ENCODE measurements at regions not wholly inside any gene's neighbourhood (a gene's known extent, or its start where the extent isn't known, plus 50 kb on each side); places are given as distances from the start of the nearest gene placed in this dataset.

- Histone ChIP-seq H3K27ac (no peak overlapping the region), H3K4me3 (no peak overlapping the region)
Observed at GRCh38 chr9:73613092-73613701, 461.5 kb downstream of the ANXA1 start.

- Histone ChIP-seq H3K4me3 (no peak overlapping the region), H3K27ac (no peak overlapping the region)
Observed at GRCh38 chr9:73615557-73615956, 463.9 kb downstream of the ANXA1 start.

- H3K27ac ChIP-seq = no peak overlapping the region
- H3K4me3 ChIP-seq = no peak overlapping the region
Observed at GRCh38 chr9:73617586-73617985, 465.9 kb downstream of the ANXA1 start.

GRCh38 chr9:73640971-73641370 lies 489.3 kb downstream of the ANXA1 start:
- no peak overlapping the region for H3K27ac ChIP-seq
- H3K4me3 ChIP-seq = no peak overlapping the region

DNA sequence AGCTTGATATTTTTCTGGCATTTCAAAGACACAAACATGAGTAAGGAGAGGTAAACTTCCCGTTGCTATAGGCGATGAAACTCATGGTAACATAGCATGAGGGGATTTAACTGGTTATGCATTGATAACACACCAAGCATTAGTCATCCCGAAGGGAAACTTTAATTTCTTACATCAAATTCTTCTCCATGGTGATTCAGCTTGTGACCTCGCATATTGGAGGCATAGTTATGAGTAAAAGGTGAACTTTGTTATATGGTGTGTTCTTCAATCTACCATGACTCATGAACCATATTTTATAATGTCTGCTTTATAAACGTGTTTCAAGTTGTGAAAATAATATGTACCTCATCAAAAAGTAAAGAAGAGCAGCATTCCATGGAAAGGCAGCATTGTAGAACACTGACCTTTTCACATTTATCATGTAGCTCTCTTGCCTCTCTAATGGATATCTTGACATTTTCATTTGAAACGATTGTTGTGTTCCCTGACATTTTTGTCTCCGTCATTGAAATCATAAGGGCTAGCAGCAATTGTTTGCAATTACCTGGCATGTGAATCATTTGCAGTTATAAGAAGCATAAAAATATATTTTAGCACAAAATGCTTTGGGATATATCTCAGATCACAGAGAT lies 491.8 kb downstream of the ANXA1 start:
- no peak overlapping the region for H3K27ac ChIP-seq
- H3K4me3 ChIP-seq = no peak overlapping the region

DNA sequence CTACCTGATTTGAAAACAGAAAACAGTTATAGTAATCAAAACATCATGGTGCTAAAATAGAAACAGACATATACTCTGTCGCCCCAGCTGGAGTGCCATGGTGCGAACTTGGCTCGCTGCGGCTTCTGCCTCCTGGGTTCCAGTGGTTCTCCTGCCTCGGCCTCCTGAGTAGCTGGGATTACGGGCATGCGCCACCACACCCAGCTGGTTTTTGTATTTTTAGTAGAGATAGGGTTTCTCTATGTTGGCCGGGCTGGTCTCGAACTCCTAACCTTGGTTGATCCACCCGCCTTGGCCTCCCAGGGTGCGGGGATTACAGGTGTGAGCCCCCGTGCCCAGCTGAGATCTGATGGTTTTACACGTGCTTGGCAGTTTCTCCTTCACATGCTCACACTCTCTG lies 495.9 kb downstream of the ANXA1 start:
- H3K27ac ChIP-seq = no peak overlapping the region
- H3K4me3 ChIP-seq = no peak overlapping the region

DNA sequence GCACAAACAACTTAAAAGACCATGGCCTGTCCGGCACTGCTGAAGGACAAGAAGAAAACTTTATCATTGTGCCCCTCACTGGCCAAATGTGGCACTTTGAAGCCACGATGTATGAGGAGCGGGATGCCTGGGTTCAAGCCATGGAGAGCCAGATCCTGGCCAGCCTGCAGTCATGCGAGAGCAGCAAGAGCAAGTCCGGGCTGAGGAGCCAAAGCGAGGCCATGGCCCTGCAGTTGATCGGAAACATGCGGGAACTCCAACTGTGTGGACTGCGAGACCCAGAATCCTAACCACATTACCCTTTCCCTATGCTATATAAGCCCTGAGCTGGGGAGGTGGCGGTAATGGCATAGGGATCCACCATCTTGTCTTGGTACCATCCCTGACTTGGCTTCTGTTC lies 497.9 kb downstream of the ANXA1 start:
- Histone ChIP-seq H3K4me3 (no peak overlapping the region), H3K27ac (no peak overlapping the region)

- Histone ChIP-seq H3K27ac (no peak overlapping the region), H3K4me3 (no peak overlapping the region)
Observed at GRCh38 chr9:73655363-73655762, 503.7 kb downstream of the ANXA1 start.

DNA sequence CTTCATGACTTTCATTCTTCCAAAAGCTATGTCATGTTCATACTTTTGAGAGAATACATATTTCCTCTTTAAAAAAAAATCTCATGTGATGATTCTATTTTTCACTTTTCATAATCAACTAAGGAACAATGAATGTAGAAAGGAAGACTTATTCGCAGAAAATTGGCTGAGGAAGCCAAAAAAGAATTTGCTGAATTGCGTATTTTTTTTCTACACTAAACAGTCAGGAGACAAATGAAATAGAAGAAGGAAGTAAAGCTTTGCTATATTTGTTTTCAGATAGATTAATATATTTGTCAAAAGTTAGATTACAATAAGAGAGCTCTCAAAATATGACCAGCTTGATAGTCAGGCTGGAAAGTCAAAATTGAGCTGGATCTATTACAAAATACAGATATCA lies 504.2 kb downstream of the ANXA1 start:
- no peak overlapping the region for H3K27ac ChIP-seq
- H3K4me3 ChIP-seq = no peak overlapping the region

DNA sequence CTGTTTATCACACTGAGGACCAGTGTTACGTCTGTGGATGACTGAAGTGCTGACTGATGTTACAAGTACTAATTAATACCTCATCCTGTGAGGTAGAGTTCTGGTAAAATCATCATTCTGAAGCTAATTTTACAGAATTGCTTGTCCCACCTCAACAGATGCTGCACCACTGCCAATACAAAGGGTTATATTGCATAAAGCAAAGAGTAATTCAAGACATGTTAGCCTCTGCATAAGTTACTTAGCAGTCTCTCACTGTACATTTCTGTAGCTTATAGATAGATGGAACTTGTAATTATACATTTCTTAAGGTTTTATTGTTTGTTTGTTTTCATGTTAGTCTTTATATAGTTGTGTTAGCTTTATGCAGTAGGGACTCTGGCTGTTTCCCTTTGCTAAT lies 513.6 kb downstream of the ANXA1 start:
- no peak overlapping the region for H3K4me3 ChIP-seq
- no peak overlapping the region for H3K27ac ChIP-seq

DNA sequence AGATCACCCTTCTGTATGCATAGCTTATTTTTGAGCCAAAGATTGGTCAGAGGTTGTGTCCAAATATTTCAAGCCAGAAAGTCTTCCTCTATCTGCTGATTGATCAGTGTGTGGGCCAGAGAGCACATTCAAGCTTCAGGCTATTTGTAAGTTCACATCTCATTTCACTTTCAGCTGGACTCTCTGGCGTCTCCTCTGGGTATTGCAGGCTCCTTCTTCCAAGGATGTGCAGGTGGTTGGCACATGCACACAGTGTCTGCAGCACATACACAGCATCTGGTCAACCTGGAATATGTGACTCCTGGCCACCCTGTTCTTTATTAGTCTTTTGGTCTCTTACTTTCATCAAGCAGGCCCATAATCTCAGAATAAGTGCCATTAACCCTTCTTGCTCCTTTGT lies 516.1 kb downstream of the ANXA1 start:
- Histone ChIP-seq H3K27ac (no peak overlapping the region), H3K4me3 (no peak overlapping the region)

GRCh38 chr9:73680831-73681230 lies 529.2 kb downstream of the ANXA1 start:
- no peak overlapping the region for H3K4me3 ChIP-seq
- H3K27ac ChIP-seq = no peak overlapping the region

GRCh38 chr9:73682789-73683188 lies 531.1 kb downstream of the ANXA1 start:
- H3K27ac ChIP-seq = no peak overlapping the region

DNA sequence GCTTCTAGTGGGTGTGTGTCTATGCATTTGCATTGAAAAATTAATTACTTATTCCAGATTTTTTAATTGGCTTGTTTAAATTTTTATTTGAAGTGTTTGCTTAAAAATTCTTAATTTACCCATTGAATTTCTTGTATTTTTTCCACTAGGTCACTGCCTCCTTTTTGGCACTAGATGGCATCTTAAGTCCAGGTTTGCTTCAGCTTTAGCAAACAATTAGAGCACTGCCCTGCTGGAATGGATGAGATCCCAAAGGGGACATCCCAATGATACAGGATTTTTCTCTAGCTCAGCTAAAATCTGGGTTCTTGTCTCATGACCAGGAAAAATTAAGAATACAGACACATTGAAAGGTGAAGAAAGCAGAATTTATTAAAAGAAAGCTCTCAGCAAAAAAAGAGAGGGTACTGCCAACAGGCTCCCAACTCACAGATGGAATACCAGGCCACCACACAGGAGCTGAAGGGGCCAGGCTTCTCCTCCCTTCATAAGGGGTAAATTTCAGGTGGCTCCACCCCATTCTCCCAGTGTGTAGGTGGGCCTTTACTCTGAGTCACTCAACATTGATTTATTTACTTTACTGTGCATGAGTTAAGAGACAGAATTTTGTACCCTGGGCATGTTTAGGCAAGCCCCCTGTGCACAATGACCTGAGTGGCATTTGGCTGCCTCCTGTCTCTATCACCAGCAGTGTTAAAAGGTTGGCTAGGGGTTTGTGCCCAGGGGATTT lies 532.4 kb downstream of the ANXA1 start:
- no peak overlapping the region for H3K27ac ChIP-seq
- H3K4me3 ChIP-seq = no peak overlapping the region

More at GRCh38 chr9:73682789-73683188, 531.1 kb downstream of the ANXA1 start:
- H3K4me3 ChIP-seq = no peak overlapping the region

DNA sequence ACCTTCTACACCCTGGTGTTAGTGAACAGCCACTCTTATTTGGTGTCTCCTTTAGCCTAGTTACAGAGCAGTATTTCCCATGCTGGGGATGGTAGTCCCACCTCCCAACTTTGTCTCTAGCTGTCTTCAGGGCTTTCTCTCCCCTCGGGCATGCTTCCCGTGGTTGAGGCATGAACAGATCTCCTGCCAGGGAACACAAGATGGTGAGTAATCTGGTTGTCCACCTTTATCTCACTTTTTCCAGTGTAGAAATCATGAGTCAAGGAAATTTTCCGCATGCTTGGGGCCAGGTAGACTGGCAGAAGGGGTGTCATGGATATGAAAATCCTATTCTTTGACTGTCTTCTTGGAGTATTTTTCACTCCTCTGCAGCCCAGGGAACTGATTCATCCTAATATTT lies 532.9 kb downstream of the ANXA1 start:
- Histone ChIP-seq H3K4me3 (no peak overlapping the region), H3K27ac (no peak overlapping the region)

DNA sequence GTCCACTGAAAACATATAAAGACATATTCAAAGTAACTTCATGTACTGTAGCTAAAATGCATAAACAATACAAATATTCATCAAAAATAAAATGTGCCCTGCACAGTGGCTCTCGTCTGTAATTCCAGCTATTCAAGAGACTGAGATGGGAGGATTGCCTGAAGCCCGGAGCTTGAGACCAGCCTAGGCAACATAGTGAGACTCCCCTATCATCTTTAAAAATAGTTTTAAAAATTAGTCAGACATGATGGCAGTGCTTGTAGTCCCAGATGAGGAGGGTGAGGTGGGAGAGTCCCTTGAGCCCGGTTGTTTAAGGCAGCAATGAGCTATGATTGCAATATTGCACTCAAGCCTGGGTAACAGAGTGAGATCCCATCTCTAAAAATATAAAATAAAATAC lies 534.1 kb downstream of the ANXA1 start:
- H3K27ac ChIP-seq = no peak overlapping the region
- H3K4me3 ChIP-seq = no peak overlapping the region

- no peak overlapping the region for H3K4me3 ChIP-seq
- H3K27ac ChIP-seq = no peak overlapping the region
Observed at GRCh38 chr9:73689051-73689870, 537.6 kb downstream of the ANXA1 start.

DNA sequence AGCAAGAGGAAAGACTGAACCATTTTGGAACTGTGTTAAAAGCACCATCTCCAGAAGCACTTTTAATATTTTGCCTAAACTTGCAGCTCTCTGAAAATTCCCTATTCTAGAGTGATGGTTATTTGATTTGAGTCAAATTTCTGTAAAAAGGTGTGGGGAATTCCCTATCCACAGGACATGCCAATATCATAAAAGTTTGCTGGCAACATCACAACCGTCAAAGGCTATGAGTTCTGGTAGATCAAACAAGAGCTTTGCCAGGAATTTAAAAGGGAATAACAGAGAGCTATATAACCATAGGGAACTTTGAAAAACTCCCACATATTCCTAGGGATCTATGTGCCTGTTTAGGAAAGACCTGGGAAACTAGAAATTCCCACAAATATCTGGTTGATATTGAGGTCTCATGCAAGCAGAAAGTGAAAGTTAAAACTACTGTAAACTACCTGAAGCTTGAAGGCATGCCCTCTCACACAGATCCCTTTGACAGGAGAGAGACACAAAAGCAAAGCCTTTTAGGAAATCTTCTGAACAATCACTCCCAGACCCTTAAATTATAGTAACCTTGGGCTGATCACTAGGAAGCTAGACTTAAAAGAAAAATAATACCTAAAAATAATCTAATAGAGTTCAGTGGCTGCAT lies 549.9 kb downstream of the ANXA1 start:
- H3K4me3 ChIP-seq = no peak overlapping the region
- no peak overlapping the region for H3K27ac ChIP-seq

- H3K4me3 ChIP-seq = no peak overlapping the region
Observed at GRCh38 chr9:73714294-73714693, 562.6 kb downstream of the ANXA1 start.

DNA sequence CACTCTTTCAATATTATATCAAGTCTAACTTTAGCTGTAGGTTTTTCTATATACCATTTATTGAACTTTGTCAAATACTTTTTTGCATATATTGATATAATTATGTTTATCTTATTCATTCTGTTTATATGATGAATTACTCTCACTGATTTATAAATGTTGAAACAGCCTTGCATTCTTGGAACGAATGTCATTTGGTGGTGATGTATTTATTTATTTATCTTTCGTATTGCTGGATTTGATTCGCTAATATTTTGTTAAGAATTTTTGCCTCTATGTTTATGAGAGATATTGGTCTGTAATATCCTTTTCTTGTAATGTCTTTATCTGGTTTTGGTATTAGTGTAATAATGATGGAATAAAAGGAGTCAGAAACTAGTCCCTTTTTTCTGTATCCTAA lies 563.9 kb downstream of the ANXA1 start:
- H3K27ac ChIP-seq = no peak overlapping the region

More at GRCh38 chr9:73714294-73714693, 562.6 kb downstream of the ANXA1 start:
- H3K27ac ChIP-seq = no peak overlapping the region

More for the DNA sequence above, 563.9 kb downstream of the ANXA1 start:
- H3K4me3 ChIP-seq = no peak overlapping the region

All from skin epidermis (tissue), 12 donors.